Testis (tissue), 2 donors: ENCODE measurements at regions not wholly inside any gene's neighbourhood (a gene's known extent, or its start where the extent isn't known, plus 50 kb on each side); places are given as distances from the start of the nearest gene placed in this dataset.

Experiments
- CTCF ChIP-seq, 3 experiments: fragments of 450-650 bp in 2 of 3; fragments of 200-600 bp in 1 of 3; sonication (generic) in 1 of 3; IDR thresholded peaks; one replicate each; pipeline ENCODE4 v1.5.1; 2016 to 2019; ENCODE audit warnings: antibody characterized with exemption in 3 of 3, mild to moderate bottlenecking in 2 of 3, moderate library complexity in 1 of 3
- POLR2A ChIP-seq: fragments of 450-650 bp; IDR thresholded peaks from one replicate; pipeline ENCODE4 v1.6.1; 2017; ENCODE audit warnings: antibody characterized with exemption, mild to moderate bottlenecking, moderate library complexity

GRCh38 chr15:95522533-95522932 lies 808.0 kb upstream of the NR2F2 start:
- TF ChIP-seq CTCF (IDR thresholded peaks at IDR 0.05) (no peak), POLR2A (no peak)
